ENCODE measurements at regions not wholly inside any gene's neighbourhood (a gene's known extent, or its start where the extent isn't known, plus 50 kb on each side); places are given as distances from the start of the nearest gene placed in this dataset.

- no peak for TF ChIP-seq POLR2AphosphoS5 (IDR thresholded peaks at IDR 0.05)
- no peak for TF ChIP-seq CTCF (IDR thresholded peaks at IDR 0.05)
- TF ChIP-seq EP300 (IDR thresholded peaks at IDR 0.05), result no peak
- TF ChIP-seq POLR2A (IDR thresholded peaks at IDR 0.05), result no peak
Measured at GRCh38 chr20:17171746-17172280, 55.0 kb upstream of the PCSK2 start.
